ENCODE measurements at regions not wholly inside any gene's neighbourhood (a gene's known extent, or its start where the extent isn't known, plus 50 kb on each side); places are given as distances from the start of the nearest gene placed in this dataset.

- TF ChIP-seq CTCF (IDR thresholded peaks at IDR 0.05; ENCODE audit: borderline replicate concordance, extremely low read depth, low read length, poor library complexity, severe bottlenecking) (no peak), EZH2 (IDR thresholded peaks at IDR 0.05; ENCODE audit: borderline replicate concordance, low read depth, low read length, severe bottlenecking) (no peak)
Measured at GRCh38 chr10:3886191-3886590, 101.2 kb upstream of the KLF6 start.

Data from DND-41 (cell line).